ENCODE measurements at regions not wholly inside any gene's neighbourhood (a gene's known extent, or its start where the extent isn't known, plus 50 kb on each side); places are given as distances from the start of the nearest gene placed in this dataset.

- TF ChIP-seq, protein P1, sequence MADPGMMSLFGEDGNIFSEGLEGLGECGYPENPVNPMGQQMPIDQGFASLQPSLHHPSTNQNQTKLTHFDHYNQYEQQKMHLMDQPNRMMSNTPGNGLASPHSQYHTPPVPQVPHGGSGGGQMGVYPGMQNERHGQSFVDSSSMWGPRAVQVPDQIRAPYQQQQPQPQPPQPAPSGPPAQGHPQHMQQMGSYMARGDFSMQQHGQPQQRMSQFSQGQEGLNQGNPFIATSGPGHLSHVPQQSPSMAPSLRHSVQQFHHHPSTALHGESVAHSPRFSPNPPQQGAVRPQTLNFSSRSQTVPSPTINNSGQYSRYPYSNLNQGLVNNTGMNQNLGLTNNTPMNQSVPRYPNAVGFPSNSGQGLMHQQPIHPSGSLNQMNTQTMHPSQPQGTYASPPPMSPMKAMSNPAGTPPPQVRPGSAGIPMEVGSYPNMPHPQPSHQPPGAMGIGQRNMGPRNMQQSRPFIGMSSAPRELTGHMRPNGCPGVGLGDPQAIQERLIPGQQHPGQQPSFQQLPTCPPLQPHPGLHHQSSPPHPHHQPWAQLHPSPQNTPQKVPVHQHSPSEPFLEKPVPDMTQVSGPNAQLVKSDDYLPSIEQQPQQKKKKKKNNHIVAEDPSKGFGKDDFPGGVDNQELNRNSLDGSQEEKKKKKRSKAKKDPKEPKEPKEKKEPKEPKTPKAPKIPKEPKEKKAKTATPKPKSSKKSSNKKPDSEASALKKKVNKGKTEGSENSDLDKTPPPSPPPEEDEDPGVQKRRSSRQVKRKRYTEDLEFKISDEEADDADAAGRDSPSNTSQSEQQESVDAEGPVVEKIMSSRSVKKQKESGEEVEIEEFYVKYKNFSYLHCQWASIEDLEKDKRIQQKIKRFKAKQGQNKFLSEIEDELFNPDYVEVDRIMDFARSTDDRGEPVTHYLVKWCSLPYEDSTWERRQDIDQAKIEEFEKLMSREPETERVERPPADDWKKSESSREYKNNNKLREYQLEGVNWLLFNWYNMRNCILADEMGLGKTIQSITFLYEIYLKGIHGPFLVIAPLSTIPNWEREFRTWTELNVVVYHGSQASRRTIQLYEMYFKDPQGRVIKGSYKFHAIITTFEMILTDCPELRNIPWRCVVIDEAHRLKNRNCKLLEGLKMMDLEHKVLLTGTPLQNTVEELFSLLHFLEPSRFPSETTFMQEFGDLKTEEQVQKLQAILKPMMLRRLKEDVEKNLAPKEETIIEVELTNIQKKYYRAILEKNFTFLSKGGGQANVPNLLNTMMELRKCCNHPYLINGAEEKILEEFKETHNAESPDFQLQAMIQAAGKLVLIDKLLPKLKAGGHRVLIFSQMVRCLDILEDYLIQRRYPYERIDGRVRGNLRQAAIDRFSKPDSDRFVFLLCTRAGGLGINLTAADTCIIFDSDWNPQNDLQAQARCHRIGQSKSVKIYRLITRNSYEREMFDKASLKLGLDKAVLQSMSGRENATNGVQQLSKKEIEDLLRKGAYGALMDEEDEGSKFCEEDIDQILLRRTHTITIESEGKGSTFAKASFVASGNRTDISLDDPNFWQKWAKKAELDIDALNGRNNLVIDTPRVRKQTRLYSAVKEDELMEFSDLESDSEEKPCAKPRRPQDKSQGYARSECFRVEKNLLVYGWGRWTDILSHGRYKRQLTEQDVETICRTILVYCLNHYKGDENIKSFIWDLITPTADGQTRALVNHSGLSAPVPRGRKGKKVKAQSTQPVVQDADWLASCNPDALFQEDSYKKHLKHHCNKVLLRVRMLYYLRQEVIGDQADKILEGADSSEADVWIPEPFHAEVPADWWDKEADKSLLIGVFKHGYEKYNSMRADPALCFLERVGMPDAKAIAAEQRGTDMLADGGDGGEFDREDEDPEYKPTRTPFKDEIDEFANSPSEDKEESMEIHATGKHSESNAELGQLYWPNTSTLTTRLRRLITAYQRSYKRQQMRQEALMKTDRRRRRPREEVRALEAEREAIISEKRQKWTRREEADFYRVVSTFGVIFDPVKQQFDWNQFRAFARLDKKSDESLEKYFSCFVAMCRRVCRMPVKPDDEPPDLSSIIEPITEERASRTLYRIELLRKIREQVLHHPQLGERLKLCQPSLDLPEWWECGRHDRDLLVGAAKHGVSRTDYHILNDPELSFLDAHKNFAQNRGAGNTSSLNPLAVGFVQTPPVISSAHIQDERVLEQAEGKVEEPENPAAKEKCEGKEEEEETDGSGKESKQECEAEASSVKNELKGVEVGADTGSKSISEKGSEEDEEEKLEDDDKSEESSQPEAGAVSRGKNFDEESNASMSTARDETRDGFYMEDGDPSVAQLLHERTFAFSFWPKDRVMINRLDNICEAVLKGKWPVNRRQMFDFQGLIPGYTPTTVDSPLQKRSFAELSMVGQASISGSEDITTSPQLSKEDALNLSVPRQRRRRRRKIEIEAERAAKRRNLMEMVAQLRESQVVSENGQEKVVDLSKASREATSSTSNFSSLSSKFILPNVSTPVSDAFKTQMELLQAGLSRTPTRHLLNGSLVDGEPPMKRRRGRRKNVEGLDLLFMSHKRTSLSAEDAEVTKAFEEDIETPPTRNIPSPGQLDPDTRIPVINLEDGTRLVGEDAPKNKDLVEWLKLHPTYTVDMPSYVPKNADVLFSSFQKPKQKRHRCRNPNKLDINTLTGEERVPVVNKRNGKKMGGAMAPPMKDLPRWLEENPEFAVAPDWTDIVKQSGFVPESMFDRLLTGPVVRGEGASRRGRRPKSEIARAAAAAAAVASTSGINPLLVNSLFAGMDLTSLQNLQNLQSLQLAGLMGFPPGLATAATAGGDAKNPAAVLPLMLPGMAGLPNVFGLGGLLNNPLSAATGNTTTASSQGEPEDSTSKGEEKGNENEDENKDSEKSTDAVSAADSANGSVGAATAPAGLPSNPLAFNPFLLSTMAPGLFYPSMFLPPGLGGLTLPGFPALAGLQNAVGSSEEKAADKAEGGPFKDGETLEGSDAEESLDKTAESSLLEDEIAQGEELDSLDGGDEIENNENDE (IDR thresholded peaks at IDR 0.05; ENCODE audit: insufficient replicate concordance, low read length), result no peak
- TF ChIP-seq CHD1 (IDR thresholded peaks at IDR 0.05; ENCODE audit: low read depth, low read length) (no peak), TCF12 (IDR thresholded peaks at IDR 0.05; ENCODE audit: low read depth, low read length) (no peak), EZH2 (IDR thresholded peaks at IDR 0.05; ENCODE audit: low read depth, low read length, severe bottlenecking) (no peak), PHF8 (conservative IDR thresholded peaks at IDR 0.05; ENCODE audit: low read depth, low read length) (no peak), SIN3A (conservative IDR thresholded peaks at IDR 0.05 in 1 of 2, IDR thresholded peaks at IDR 0.05 in 1 of 2; ENCODE audit: low read depth in 1 of 2, low read length in 2 of 2) (no peak)
- TF ChIP-seq, protein P2, sequence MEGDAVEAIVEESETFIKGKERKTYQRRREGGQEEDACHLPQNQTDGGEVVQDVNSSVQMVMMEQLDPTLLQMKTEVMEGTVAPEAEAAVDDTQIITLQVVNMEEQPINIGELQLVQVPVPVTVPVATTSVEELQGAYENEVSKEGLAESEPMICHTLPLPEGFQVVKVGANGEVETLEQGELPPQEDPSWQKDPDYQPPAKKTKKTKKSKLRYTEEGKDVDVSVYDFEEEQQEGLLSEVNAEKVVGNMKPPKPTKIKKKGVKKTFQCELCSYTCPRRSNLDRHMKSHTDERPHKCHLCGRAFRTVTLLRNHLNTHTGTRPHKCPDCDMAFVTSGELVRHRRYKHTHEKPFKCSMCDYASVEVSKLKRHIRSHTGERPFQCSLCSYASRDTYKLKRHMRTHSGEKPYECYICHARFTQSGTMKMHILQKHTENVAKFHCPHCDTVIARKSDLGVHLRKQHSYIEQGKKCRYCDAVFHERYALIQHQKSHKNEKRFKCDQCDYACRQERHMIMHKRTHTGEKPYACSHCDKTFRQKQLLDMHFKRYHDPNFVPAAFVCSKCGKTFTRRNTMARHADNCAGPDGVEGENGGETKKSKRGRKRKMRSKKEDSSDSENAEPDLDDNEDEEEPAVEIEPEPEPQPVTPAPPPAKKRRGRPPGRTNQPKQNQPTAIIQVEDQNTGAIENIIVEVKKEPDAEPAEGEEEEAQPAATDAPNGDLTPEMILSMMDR (IDR thresholded peaks at IDR 0.05; ENCODE audit: control extremely low read depth in 1 of 3, insufficient read depth in 1 of 3, low read depth in 1 of 3, low read length in 3 of 3), result no peak
Measured at GRCh38 chr2:57444752-57445430, 601.7 kb upstream of the VRK2 start (continued).

All from H1 (cell line).